Neuronal stem cell (in vitro differentiated cells): ENCODE measurements at regions not wholly inside any gene's neighbourhood (a gene's known extent, or its start where the extent isn't known, plus 50 kb on each side); places are given as distances from the start of the nearest gene placed in this dataset.

Experiments used
- DNase-seq: peaks from one replicate; pipeline ENCODE4 v3.0.0-alpha.2; 2013; ENCODE audit warnings: low spot score
- H2AFZ ChIP-seq: one replicate; pipeline ENCODE4 v1.6.1; 2013; ENCODE audit warnings: mild to moderate bottlenecking, low read length, inconsistent platforms
- H2AK5ac ChIP-seq: 2 replicates; pipeline ENCODE4 v1.6.1; 2013; ENCODE audit warnings: low read depth, mild to moderate bottlenecking, inconsistent platforms, low read length, moderate library complexity, mixed read lengths
- H2BK120ac ChIP-seq: 2 replicates; pipeline ENCODE4 v1.6.1; 2013; ENCODE audit warnings: low read depth, mild to moderate bottlenecking, inconsistent platforms, low read length, moderate library complexity, mixed read lengths
- H2BK12ac ChIP-seq: one replicate; pipeline ENCODE4 v1.6.1; 2013; ENCODE audit warnings: low read length, inconsistent platforms
- H2BK15ac ChIP-seq: 2 replicates; pipeline ENCODE4 v1.6.1; 2013; ENCODE audit warnings: mild to moderate bottlenecking, low read length, inconsistent platforms, mixed read lengths
- H2BK5ac ChIP-seq: one replicate; pipeline ENCODE4 v1.6.1; 2013; ENCODE audit warnings: inconsistent platforms, mild to moderate bottlenecking, low read length, moderate library complexity
- H3K14ac ChIP-seq: one replicate; pipeline ENCODE4 v1.6.1; 2013; ENCODE audit warnings: low read length, inconsistent platforms
- H3K18ac ChIP-seq: 2 replicates; pipeline ENCODE4 v1.6.1; 2013; ENCODE audit warnings: low read length, inconsistent platforms
- H3K23ac ChIP-seq: 2 replicates; pipeline ENCODE4 v1.6.1; 2013; ENCODE audit warnings: low read depth, mild to moderate bottlenecking, mixed read lengths, low read length, inconsistent platforms; ENCODE audit not compliant: poor library complexity
- H3K27ac ChIP-seq: replicated peaks from 3 replicates; pipeline ENCODE4 v1.5.1; 2013; ENCODE audit warnings: low read length, inconsistent platforms
- H3K27me3 ChIP-seq, 3 experiments: 2 replicates each; pipeline ENCODE4 v1.6.1; 2013; ENCODE audit warnings: low read length in 3 of 3, mild to moderate bottlenecking in 2 of 3, inconsistent platforms in 1 of 3, low read depth in 1 of 3, mixed read lengths in 1 of 3, moderate library complexity in 1 of 3; ENCODE audit not compliant: control insufficient read depth in 3 of 3, insufficient read depth in 3 of 3
- H3K36me3 ChIP-seq, 2 donors: replicated peaks in 1 of 2; 2 replicates each; pipeline ENCODE4 v1.6.1; 2013; ENCODE audit warnings: low read length in 2 of 2; ENCODE audit not compliant: control insufficient read depth in 2 of 2, insufficient read depth in 2 of 2
- H3K4ac ChIP-seq: 2 replicates; pipeline ENCODE4 v1.6.1; 2013; ENCODE audit warnings: inconsistent platforms, mild to moderate bottlenecking, low read length, moderate library complexity
- H3K4me1 ChIP-seq, 2 donors: 1 replicate in 1 of 2; 2 replicates in 1 of 2; pipeline ENCODE4 v1.6.1; 2013; ENCODE audit warnings: low read length in 2 of 2, low read depth in 1 of 2; ENCODE audit not compliant: control insufficient read depth in 2 of 2, insufficient read depth in 1 of 2
- H3K4me2 ChIP-seq: one replicate; pipeline ENCODE4 v1.6.1; 2013; ENCODE audit warnings: mild to moderate bottlenecking, low read length, inconsistent platforms; ENCODE audit not compliant: insufficient read depth, poor library complexity, severe bottlenecking
- H3K4me3 ChIP-seq, 2 donors: 2 replicates each; pipeline ENCODE4 v1.5.1; 2013; ENCODE audit warnings: low read length in 2 of 2, mild to moderate bottlenecking in 2 of 2, inconsistent platforms in 1 of 2, moderate library complexity in 1 of 2
- H3K79me1 ChIP-seq: one replicate; pipeline ENCODE4 v1.6.1; 2013; ENCODE audit warnings: low read depth, mild to moderate bottlenecking, inconsistent platforms, low read length, moderate library complexity
- H3K9ac ChIP-seq: one replicate; pipeline ENCODE4 v1.6.1; 2013; ENCODE audit warnings: mild to moderate bottlenecking, low read depth, low read length, inconsistent platforms; ENCODE audit not compliant: poor library complexity
- H3K9me3 ChIP-seq, 2 donors: replicated peaks in 1 of 2; 2 replicates each; pipeline versions ENCODE3 to v1.6.1; 2013; ENCODE audit warnings: low read length in 2 of 2, mild to moderate bottlenecking in 2 of 2, inconsistent platforms in 1 of 2, low read depth in 1 of 2, mixed read lengths in 1 of 2, moderate library complexity in 1 of 2; ENCODE audit not compliant: control insufficient read depth in 2 of 2, insufficient read depth in 1 of 2
- H4K8ac ChIP-seq: one replicate; pipeline ENCODE4 v1.6.1; 2013; ENCODE audit warnings: low read depth, mild to moderate bottlenecking, inconsistent platforms, low read length, moderate library complexity
- H4K91ac ChIP-seq: one replicate; pipeline ENCODE4 v1.6.1; 2013; ENCODE audit warnings: low read length, low read depth, mild to moderate bottlenecking, inconsistent platforms; ENCODE audit not compliant: poor library complexity
- WGBS, 2 donors: extraction: QIAGEN DNeasy Blood & Tissue Kit; methylation state at CpG; one replicate each; pipeline ENCODE4 v1.1.7; 2013; ENCODE audit warnings: missing lambda C conversion rate in 2 of 2, mixed read lengths in 1 of 2; ENCODE audit not compliant: insufficient read length in 2 of 2, insufficient replicate concordance in 1 of 2; ENCODE audit errors: extremely low coverage in 2 of 2; 5-methylcytosine and 5-hydroxymethylcytosine counted together

DNA sequence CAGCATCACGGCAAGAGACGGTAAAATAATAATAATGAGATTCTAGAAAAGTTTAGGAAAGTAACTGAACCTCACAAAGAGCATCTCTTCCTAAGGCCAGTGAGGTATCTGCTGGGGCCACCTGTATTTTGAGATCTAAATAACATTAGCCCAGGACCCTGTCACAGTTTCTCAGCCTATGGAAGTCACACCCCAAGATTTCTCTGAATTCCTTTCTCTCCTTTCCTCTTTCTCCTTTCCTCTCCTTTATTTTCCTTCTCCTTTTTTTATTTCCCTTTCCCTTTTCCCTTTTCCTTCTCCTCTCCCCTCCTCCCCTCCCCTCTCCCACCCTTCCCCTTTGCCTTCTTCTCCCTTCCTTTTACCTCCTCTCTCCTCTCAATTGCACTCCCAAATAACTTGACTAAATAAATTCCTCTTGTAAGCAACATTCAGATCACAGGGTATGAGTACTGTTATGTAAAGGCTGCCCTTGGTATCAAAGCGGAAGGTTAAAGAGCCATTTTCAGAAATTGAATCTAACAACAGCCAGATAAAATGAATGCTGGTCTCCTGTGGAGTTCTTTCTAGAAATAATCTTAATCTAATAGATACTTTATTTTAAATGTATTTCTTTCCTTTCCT is 506.2 kb downstream of the EPM2A start:
- no peak overlapping the region for H3K14ac ChIP-seq
- no peak overlapping the region for H2BK12ac ChIP-seq
- no peak overlapping the region for H4K91ac ChIP-seq
- H2BK120ac ChIP-seq, result no peak overlapping the region
- H4K8ac ChIP-seq, result no peak overlapping the region
- H3K9ac ChIP-seq, result no peak overlapping the region
- H3K4ac ChIP-seq, result no peak overlapping the region
- no peak overlapping the region for H2BK5ac ChIP-seq
- no peak overlapping the region for H2AK5ac ChIP-seq
- no peak overlapping the region for H2BK15ac ChIP-seq
- no peak overlapping the region for H3K4me3 ChIP-seq
- H3K4me2 ChIP-seq, result no peak overlapping the region
- H3K18ac ChIP-seq, result no peak overlapping the region
- no CpG with 5 or more reads among the region's 3 CpGs for WGBS, 2 donors
- H3K27me3 ChIP-seq, result no peaks in the 10 kb centered on the region
- H2AFZ ChIP-seq, result no peak overlapping the region
- H3K9me3 ChIP-seq, result no peaks in the 10 kb centered on the region
- H3K79me1 ChIP-seq, result no peaks in the 10 kb centered on the region
- H3K36me3 ChIP-seq, result no peaks in the 10 kb centered on the region
- DNase-seq, result no peak
- H3K27ac ChIP-seq, result no peak overlapping the region
- peaks cover 0 to 2% of the 10 kb centered on the region in 2 donors for H3K4me1 ChIP-seq
- H3K23ac ChIP-seq, result no peak overlapping the region

DNA sequence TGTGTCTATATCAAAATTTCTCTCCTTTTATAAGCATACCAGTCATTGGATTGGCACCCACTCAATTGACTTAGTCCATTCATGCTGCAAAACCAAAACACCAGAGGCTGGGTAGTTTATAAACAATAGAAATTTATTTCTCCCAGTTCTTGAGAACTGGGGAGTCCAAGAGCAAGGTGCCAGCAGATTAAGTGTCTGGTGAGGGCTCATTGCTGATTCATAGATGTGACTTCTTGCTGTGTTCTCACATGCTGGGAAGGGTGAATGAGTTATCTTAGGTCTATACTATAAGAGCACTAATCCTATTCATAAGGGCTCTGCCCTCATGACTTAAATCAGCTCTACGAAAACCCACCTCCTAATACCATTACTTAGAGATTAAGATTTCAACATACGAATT is 501.4 kb downstream of the EPM2A start:
- no peak overlapping the region for H3K4me3 ChIP-seq
- no CpG with 5 or more reads among the region's 2 CpGs for WGBS, 2 donors
- no peak overlapping the region for H3K4me2 ChIP-seq
- H2BK5ac ChIP-seq, result no peak overlapping the region
- H3K14ac ChIP-seq, result no peak overlapping the region
- H3K79me1 ChIP-seq, result no peaks in the 10 kb centered on the region
- no peaks in the 10 kb centered on the region for H3K36me3 ChIP-seq
- H2BK120ac ChIP-seq, result no peak overlapping the region
- no peak overlapping the region for H2AK5ac ChIP-seq
- no peak overlapping the region for H4K8ac ChIP-seq
- H3K4me1 ChIP-seq, result peaks cover 0 to 4% of the 10 kb centered on the region in 2 donors
- no peak overlapping the region for H2BK15ac ChIP-seq
- no peak overlapping the region for H3K27ac ChIP-seq
- no peak overlapping the region for H3K9ac ChIP-seq
- H3K4ac ChIP-seq, result no peak overlapping the region
- H3K9me3 ChIP-seq, result no peaks in the 10 kb centered on the region
- no peak overlapping the region for H2AFZ ChIP-seq
- H3K23ac ChIP-seq, result no peak overlapping the region
- H2BK12ac ChIP-seq, result no peak overlapping the region
- H3K18ac ChIP-seq, result no peak overlapping the region
- H4K91ac ChIP-seq, result no peak overlapping the region
- no peaks in the 10 kb centered on the region for H3K27me3 ChIP-seq
- no peak for DNase-seq

DNA sequence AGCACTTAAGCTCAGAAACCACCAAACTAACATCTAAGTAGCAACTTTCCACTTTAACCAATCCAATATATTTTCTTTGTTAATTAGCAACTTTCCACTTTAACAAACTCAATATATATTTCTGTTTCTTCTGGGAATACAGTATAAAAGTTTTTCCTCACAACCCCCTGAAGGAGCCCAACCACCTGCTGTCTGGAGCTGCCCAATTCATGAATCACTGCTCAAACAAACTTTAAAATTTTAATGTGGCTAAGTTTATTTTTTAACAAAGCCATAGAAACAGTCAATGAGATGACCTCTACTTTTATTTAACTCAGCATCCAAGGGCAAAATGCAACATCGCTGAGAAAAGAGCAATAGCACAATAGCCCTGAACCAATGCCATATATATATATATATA is 500.1 kb downstream of the EPM2A start:
- no peak overlapping the region for H4K91ac ChIP-seq
- H3K23ac ChIP-seq, result no peak overlapping the region
- no peaks in the 10 kb centered on the region for H3K36me3 ChIP-seq
- no peak overlapping the region for H3K14ac ChIP-seq
- no peak overlapping the region for H2AFZ ChIP-seq
- H3K4ac ChIP-seq, result no peak overlapping the region
- H3K27me3 ChIP-seq, result no peaks in the 10 kb centered on the region
- no peak for DNase-seq
- H3K27ac ChIP-seq, result no peak overlapping the region
- H2BK5ac ChIP-seq, result no peak overlapping the region
- H2BK120ac ChIP-seq, result no peak overlapping the region
- H2BK15ac ChIP-seq, result no peak overlapping the region
- H4K8ac ChIP-seq, result no peak overlapping the region
- H3K4me1 ChIP-seq, result peaks cover 0 to 4% of the 10 kb centered on the region in 2 donors
- no peaks in the 10 kb centered on the region for H3K79me1 ChIP-seq
- no peaks in the 10 kb centered on the region for H3K9me3 ChIP-seq
- H2BK12ac ChIP-seq, result no peak overlapping the region
- no CpG with 5 or more reads among the region's 1 CpG for WGBS, 2 donors
- H3K18ac ChIP-seq, result no peak overlapping the region
- H3K9ac ChIP-seq, result no peak overlapping the region
- H2AK5ac ChIP-seq, result no peak overlapping the region
- no peak overlapping the region for H3K4me3 ChIP-seq
- H3K4me2 ChIP-seq, result no peak overlapping the region

DNA sequence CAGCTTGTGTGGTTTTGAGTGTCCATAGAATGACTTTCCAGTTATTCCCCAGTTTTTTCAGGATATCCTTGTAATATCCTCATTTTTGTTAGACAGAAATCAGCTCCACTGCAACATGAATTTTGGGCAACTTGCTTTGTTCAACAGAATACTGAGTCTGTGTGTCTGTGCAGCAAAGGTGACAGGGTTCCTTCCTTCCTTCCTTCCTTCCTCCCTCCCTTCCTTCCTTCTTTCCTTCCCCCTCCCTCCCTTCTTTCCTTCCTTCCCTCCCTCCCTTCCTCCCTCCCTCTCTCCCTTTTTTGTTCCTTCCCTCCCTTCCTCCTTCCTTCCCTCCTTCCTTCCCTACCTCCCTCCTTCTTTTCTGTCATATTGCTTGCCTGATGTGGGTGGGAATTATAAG is 496.5 kb downstream of the EPM2A start:
- Histone ChIP-seq H3K23ac (no peak overlapping the region), H3K4ac (no peak overlapping the region), H4K8ac (no peak overlapping the region), H2BK12ac (no peak overlapping the region), H3K18ac (no peak overlapping the region), H4K91ac (no peak overlapping the region), H3K27me3 (no peaks in the 10 kb centered on the region), H3K36me3 (no peaks in the 10 kb centered on the region), H2AFZ (no peak overlapping the region), H3K4me3 (no peak overlapping the region), H3K4me2 (no peak overlapping the region), H3K9me3 (no peaks in the 10 kb centered on the region), H2BK15ac (no peak overlapping the region), H3K9ac (no peak overlapping the region), H3K27ac (no peak overlapping the region), H2BK5ac (no peak overlapping the region), H2AK5ac (no peak overlapping the region), H3K14ac (no peak overlapping the region), H3K4me1 (peaks cover 0 to 2% of the 10 kb centered on the region in 2 donors), H2BK120ac (no peak overlapping the region), H3K79me1 (no peaks in the 10 kb centered on the region)
- no peak for DNase-seq
